CD4-positive, alpha-beta T cell (primary cell): ENCODE measurements at regions not wholly inside any gene's neighbourhood (a gene's known extent, or its start where the extent isn't known, plus 50 kb on each side); places are given as distances from the start of the nearest gene placed in this dataset.

Experiments
- ATAC-seq: fragments of 200-7000 bp; cut with Tn5 transposase; one replicate; pipeline ENCODE4 v1.10.0; 2022; ENCODE audit warnings: mild to moderate bottlenecking; ENCODE audit not compliant: poor library complexity
- CTCF ChIA-PET: fragments of 350-600 bp; sonication (Branson Sonifier 250); formaldehyde crosslinking; loops from one replicate; lab custom pipeline; 2021; ENCODE audit warnings: antibody characterized with exemption, inconsistent platforms; lab: Charles Lee
- POLR2A ChIA-PET: fragments of 350-600 bp; sonication (Branson Sonifier 250); formaldehyde crosslinking; loops from one replicate; lab custom pipeline; 2021; ENCODE audit warnings: antibody characterized with exemption, inconsistent platforms; lab: Charles Lee
- DNase-seq, 14 experiments: peaks; one replicate each; pipeline ENCODE4 v3.0.0-alpha.2; 2013 to 2020; ENCODE audit warnings: mixed read lengths in 2 of 14
- H3K27ac ChIP-seq, 2 donors: one replicate each; pipeline versions ENCODE4 v1.5.1 to v1.7.0; 2013; ENCODE audit warnings: low read length in 2 of 2, low read depth in 1 of 2, mild to moderate bottlenecking in 1 of 2
- H3K27me3 ChIP-seq, 2 experiments: 1 replicate in 1 of 2; 2 replicates in 1 of 2; pipeline versions ENCODE4 v1.6.1 to v1.7.0; 2013; ENCODE audit warnings: low read length in 2 of 2, control low read depth in 1 of 2, mild to moderate bottlenecking in 1 of 2, moderate library complexity in 1 of 2; ENCODE audit not compliant: insufficient read depth in 2 of 2, control insufficient read depth in 1 of 2
- H3K36me3 ChIP-seq: one replicate; pipeline ENCODE4 v1.6.1; 2013; ENCODE audit warnings: low read length, control low read depth; ENCODE audit not compliant: insufficient read depth
- H3K4me1 ChIP-seq: one replicate; pipeline ENCODE4 v1.6.1; 2013; ENCODE audit warnings: low read length, control low read depth; ENCODE audit not compliant: insufficient read depth
- H3K4me3 ChIP-seq: one replicate; pipeline ENCODE4 v1.5.1; 2013; ENCODE audit warnings: mild to moderate bottlenecking, low read length, moderate library complexity
- H3K9me3 ChIP-seq, 2 experiments: 1 replicate in 1 of 2; 2 replicates in 1 of 2; pipeline versions ENCODE4 v1.6.1 to v1.7.0; 2013; ENCODE audit warnings: low read length in 2 of 2, mild to moderate bottlenecking in 2 of 2, control low read depth in 1 of 2, moderate library complexity in 1 of 2; ENCODE audit not compliant: control insufficient read depth in 1 of 2, insufficient read depth in 1 of 2
- H3K27ac Mint-ChIP-seq: one replicate; pipeline ENCODE4 v1.8.0; 2020; ENCODE audit warnings: mixed read lengths
- H3K27me3 Mint-ChIP-seq: one replicate; pipeline ENCODE4 v1.8.0; 2021; ENCODE audit warnings: mixed read lengths
- H3K36me3 Mint-ChIP-seq: one replicate; pipeline ENCODE4 v1.8.0; 2021; ENCODE audit warnings: low read depth, mixed read lengths
- H3K4me1 Mint-ChIP-seq: one replicate; pipeline ENCODE4 v1.8.0; 2021; ENCODE audit warnings: low read depth, mixed read lengths
- H3K4me3 Mint-ChIP-seq: one replicate; pipeline ENCODE4 v1.8.0; 2020; ENCODE audit warnings: mild to moderate bottlenecking, mixed read lengths
- H3K9me3 Mint-ChIP-seq: one replicate; pipeline ENCODE4 v1.8.0; 2020; ENCODE audit warnings: mixed read lengths
- intact Hi-C, 2 experiments: fragments of 100-400 bp; cut with DNase I in 1 of 2; cut with micrococcal nuclease in 1 of 2; formaldehyde crosslinking; loops; one replicate each; pipeline versions ENCODE4 v1.15.1 to v1.9.0; 2023 to 2025; cut with DNase I, micrococcal nuclease
- TF ChIP-seq, protein P1 (sequence below): fragments of 200-600 bp; IDR thresholded peaks from one replicate; pipeline ENCODE4 v1.8.0; 2022; ENCODE audit warnings: antibody characterized with exemption, mild to moderate bottlenecking

DNA sequence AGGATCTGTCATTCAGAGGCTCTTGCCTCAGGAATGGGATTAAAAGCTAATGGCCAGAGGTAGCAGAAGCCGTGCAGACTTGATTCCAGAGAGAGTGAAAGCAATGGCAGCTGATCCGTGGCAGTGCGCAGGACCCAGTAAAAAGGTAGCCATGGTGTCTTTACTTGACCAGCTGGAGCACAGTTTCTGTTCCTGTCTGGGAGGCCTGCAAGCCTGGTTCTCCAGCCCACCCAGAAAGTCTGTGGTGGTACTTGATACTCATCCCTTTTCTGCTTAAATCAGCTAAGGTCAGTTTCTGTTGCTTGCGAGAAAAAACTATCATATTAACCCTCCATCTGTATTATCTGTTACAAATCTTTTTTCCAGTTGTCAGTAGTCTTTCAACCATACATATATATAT, 86.7 kb downstream of the RPS6KA4 start:
- H3K4me1 Mint-ChIP-seq: peaks cover 19% of the 10 kb centered on the region
- peaks cover 0 to 3% of the 10 kb centered on the region in 2 experiments for H3K9me3 ChIP-seq
- H3K36me3 ChIP-seq: no peaks in the 10 kb centered on the region
- CTCF ChIA-PET: no interaction called here
- TF ChIP-seq, protein P1, sequence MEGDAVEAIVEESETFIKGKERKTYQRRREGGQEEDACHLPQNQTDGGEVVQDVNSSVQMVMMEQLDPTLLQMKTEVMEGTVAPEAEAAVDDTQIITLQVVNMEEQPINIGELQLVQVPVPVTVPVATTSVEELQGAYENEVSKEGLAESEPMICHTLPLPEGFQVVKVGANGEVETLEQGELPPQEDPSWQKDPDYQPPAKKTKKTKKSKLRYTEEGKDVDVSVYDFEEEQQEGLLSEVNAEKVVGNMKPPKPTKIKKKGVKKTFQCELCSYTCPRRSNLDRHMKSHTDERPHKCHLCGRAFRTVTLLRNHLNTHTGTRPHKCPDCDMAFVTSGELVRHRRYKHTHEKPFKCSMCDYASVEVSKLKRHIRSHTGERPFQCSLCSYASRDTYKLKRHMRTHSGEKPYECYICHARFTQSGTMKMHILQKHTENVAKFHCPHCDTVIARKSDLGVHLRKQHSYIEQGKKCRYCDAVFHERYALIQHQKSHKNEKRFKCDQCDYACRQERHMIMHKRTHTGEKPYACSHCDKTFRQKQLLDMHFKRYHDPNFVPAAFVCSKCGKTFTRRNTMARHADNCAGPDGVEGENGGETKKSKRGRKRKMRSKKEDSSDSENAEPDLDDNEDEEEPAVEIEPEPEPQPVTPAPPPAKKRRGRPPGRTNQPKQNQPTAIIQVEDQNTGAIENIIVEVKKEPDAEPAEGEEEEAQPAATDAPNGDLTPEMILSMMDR: no peak
- H3K27me3 ChIP-seq: peaks cover 10 to 13% of the 10 kb centered on the region in 2 experiments
- no peaks in the 10 kb centered on the region for H3K9me3 Mint-ChIP-seq
- no peak overlapping the region for H3K4me3 Mint-ChIP-seq
- intact Hi-C loops: no loop called here
- POLR2A ChIA-PET: no interaction called here
- ATAC-seq: no peak
- H3K4me3 ChIP-seq: no peak overlapping the region
- DNase-seq: no peak
- H3K27me3 Mint-ChIP-seq: peaks cover 40% of the 10 kb centered on the region
- H3K27ac ChIP-seq: no peak overlapping the region
- no peak overlapping the region for H3K27ac Mint-ChIP-seq
- H3K36me3 Mint-ChIP-seq: no peaks in the 10 kb centered on the region
- peaks cover 21% of the 10 kb centered on the region for H3K4me1 ChIP-seq

GRCh38 chr11:64447831-64448598, 89.1 kb downstream of the RPS6KA4 start:
- DNase-seq (peak in 3 of 14 experiments; percentile 24 to 57 (median 51)), ATAC-seq (no peak)
- Histone ChIP-seq H3K27me3 (peaks cover 10 to 13% of the 10 kb centered on the region in 2 experiments), H3K4me3 (no peak overlapping the region), H3K9me3 (peaks cover 0 to 3% of the 10 kb centered on the region in 2 experiments), H3K27ac (no peak overlapping the region), H3K4me1 (peaks cover 21% of the 10 kb centered on the region), H3K36me3 (no peaks in the 10 kb centered on the region)
- Mint-ChIP-seq H3K9me3 (no peaks in the 10 kb centered on the region), H3K4me3 (peak overlapping the region; percentile 54), H3K4me1 (peaks cover 19% of the 10 kb centered on the region), H3K27ac (no peak overlapping the region), H3K36me3 (no peaks in the 10 kb centered on the region), H3K27me3 (peaks cover 28% of the 10 kb centered on the region)
- TF ChIP-seq, protein P1: no peak
- intact Hi-C loops: no loop called here
- ChIA-PET POLR2A (no interaction called here), CTCF (interaction anchor here (1.0 to 1.7 kb wide), 3 partner anchors 9 to 131 kb away, joined by 3 to 8 read pairs (median 5); partner anchors contain the start of genes PRDX5 and TRMT112)

DNA sequence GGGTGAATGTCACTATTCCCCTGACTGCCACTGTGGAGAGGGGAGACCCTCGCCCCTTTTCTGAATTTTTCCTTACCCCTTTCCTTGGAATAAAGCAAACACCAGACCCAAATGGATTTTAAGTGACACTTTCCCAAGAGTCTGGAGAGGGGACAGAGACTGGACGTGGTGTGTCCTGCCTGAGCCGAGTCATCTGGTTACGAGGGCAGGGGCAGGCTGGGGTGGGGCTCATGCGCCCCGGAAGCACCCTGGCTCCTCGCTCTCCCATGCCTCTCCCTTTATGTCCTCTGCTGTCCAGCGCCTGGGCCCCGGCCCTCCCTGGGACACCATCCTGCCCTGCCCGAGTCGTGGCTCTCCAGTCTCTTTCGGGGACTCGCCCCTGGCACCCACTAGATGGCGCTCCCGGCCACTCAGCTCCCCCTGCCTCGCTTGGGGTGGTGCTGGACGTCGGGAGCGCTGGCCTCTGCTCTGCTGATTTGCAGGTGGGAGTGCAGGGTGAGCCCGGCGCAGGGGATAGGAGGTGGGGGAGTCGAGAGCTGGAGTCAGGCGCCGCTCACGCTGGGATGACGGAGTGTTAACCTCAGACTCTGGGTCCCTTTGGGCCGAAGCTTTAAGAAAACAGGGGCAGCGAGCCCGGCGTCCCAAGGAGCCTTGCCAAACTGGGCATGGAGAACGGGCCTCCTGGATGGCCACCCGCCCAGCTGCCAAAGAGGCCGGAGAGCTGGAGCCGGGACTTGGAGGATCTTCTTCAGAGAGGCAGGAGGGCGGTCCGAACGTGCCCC, 89.8 kb downstream of the RPS6KA4 start:
- no peak overlapping the region for H3K27ac Mint-ChIP-seq
- ChIA-PET POLR2A (no interaction called here), CTCF (interaction anchor here (0.5 to 1.7 kb wide), 7 partner anchors 10 to 795 kb away, joined by 3 to 8 read pairs (median 3); partner anchors contain the start of genes PRDX5 and TRMT112)
- H3K27me3 ChIP-seq: peaks cover 10 to 13% of the 10 kb centered on the region in 2 experiments
- peak overlapping the region; percentile 89 for H3K4me3 Mint-ChIP-seq
- intact Hi-C loops: no loop called here
- H3K36me3 Mint-ChIP-seq: no peaks in the 10 kb centered on the region
- H3K27ac ChIP-seq: no peak overlapping the region
- H3K4me1 Mint-ChIP-seq: peaks cover 19% of the 10 kb centered on the region
- peaks cover 0 to 8% of the 10 kb centered on the region in 2 experiments for H3K9me3 ChIP-seq
- TF ChIP-seq, protein P1: peak; percentile 62
- H3K27me3 Mint-ChIP-seq: peaks cover 22% of the 10 kb centered on the region
- H3K4me1 ChIP-seq: peaks cover 21% of the 10 kb centered on the region
- H3K36me3 ChIP-seq: no peaks in the 10 kb centered on the region
- H3K9me3 Mint-ChIP-seq: no peaks in the 10 kb centered on the region
- H3K4me3 ChIP-seq: peak overlapping the region; percentile 52
- DNase-seq: peak; percentile 53 to 82 (median 64)
- ATAC-seq: peak; percentile 69
